SK-N-SH treated with all-trans-retinoic acid at 6 μM for 48 hours (cell line): ENCODE measurements at regions not wholly inside any gene's neighbourhood (a gene's known extent, or its start where the extent isn't known, plus 50 kb on each side); places are given as distances from the start of the nearest gene placed in this dataset.

Source experiments
- ARNTL ChIP-seq: fragments of 450-650 bp; formaldehyde crosslinking; IDR thresholded peaks from 2 replicates; pipeline ENCODE4 v1.5.0; 2020; ENCODE audit warnings: low read depth, mild to moderate bottlenecking, moderate library complexity, borderline replicate concordance
- CREB5 ChIP-seq: fragments of 250-450 bp; sonication (Bioruptor Pico); IDR thresholded peaks from 2 replicates; pipeline ENCODE4 v1.5.1; 2020; ENCODE audit warnings: low read depth, mild to moderate bottlenecking, moderate library complexity
- CSDC2 ChIP-seq: fragments of 250-450 bp; sonication (Bioruptor Pico); IDR thresholded peaks from 2 replicates; pipeline ENCODE4 v1.5.0; 2020; ENCODE audit warnings: mild to moderate bottlenecking, moderate library complexity
- CSRNP3 ChIP-seq: fragments of 250-450 bp; sonication (Bioruptor Pico); IDR thresholded peaks from 2 replicates; pipeline ENCODE4 v1.5.1; 2021; ENCODE audit warnings: mild to moderate bottlenecking, moderate library complexity
- OSR1 ChIP-seq: fragments of 250-450 bp; sonication (Bioruptor Pico); IDR thresholded peaks from 2 replicates; pipeline ENCODE4 v1.8.0; 2022; ENCODE audit warnings: moderate library complexity, mild to moderate bottlenecking, inconsistent platforms
- PATZ1 ChIP-seq: fragments of 250-450 bp; sonication (Bioruptor Pico); IDR thresholded peaks from 2 replicates; pipeline ENCODE4 v1.8.0; 2020; ENCODE audit warnings: mild to moderate bottlenecking, moderate library complexity, borderline replicate concordance
- SNAI2 ChIP-seq: fragments of 250-450 bp; sonication (Bioruptor Pico); IDR thresholded peaks from 2 replicates; pipeline ENCODE4 v1.5.0; 2020; ENCODE audit warnings: mild to moderate bottlenecking, moderate library complexity
- TCF4 ChIP-seq: fragments of 250-450 bp; sonication (Bioruptor Pico); IDR thresholded peaks from 2 replicates; pipeline ENCODE4 v1.8.0; 2021; ENCODE audit warnings: mild to moderate bottlenecking, moderate library complexity, borderline replicate concordance
- ZNF565 ChIP-seq: fragments of 450-650 bp; formaldehyde crosslinking; conservative IDR thresholded peaks from 2 replicates; pipeline ENCODE4 v1.5.0; 2020; ENCODE audit warnings: low read depth, mild to moderate bottlenecking, moderate library complexity
- ZNF8 ChIP-seq: fragments of 450-650 bp; formaldehyde crosslinking; IDR thresholded peaks from 2 replicates; pipeline ENCODE4 v1.5.0; 2020; ENCODE audit warnings: mild to moderate bottlenecking, moderate library complexity

- TF ChIP-seq ZNF8 (CRISPR knock-in tag) (no peak), ZNF565 (CRISPR knock-in tag) (no peak), ARNTL (no peak), TCF4 (CRISPR knock-in tag) (no peak), PATZ1 (CRISPR knock-in tag) (no peak), OSR1 (no peak), CSDC2 (no peak), CREB5 (no peak), CSRNP3 (CRISPR knock-in tag) (no peak), SNAI2 (no peak)
These were observed 260.4 kb upstream of the MEIS1 start for GRCh38 chr2:66174491-66174890.
